HG02981 (cell line): ENCODE measurements at regions not wholly inside any gene's neighbourhood (a gene's known extent, or its start where the extent isn't known, plus 50 kb on each side); places are given as distances from the start of the nearest gene placed in this dataset.
"Not testable (repeated sequence)": the region's sequence is repeated elsewhere in the genome, so short reads cannot be mapped to it uniquely, and the experiment has no call there.

Experiments
- ATAC-seq: cut with Tn5 transposase; IDR thresholded peaks from one replicate; pipeline ENCODE4 v1.9.1; 2021; ENCODE audit warnings: mild to moderate bottlenecking, moderate library complexity; ENCODE audit not compliant: unreplicated experiment

GRCh38 chr15:62895139-62895866 lies 147.2 kb upstream of the TPM1 start:
- no peak for ATAC-seq

GRCh38 chr15:62895905-62896316 lies 146.6 kb upstream of the TPM1 start:
- ATAC-seq, result no peak

GRCh38 chr15:62896380-62896866 lies 146.1 kb upstream of the TPM1 start:
- no peak for ATAC-seq

- no peak for ATAC-seq
Observed at GRCh38 chr15:62896969-62897486, 145.5 kb upstream of the TPM1 start.

- ATAC-seq, result no peak
Observed at GRCh38 chr15:62897634-62898033, 144.9 kb upstream of the TPM1 start.

GRCh38 chr15:62899090-62899493 lies 143.5 kb upstream of the TPM1 start:
- no peak for ATAC-seq

- ATAC-seq, result no peak
Observed at GRCh38 chr15:62900071-62900802, 142.3 kb upstream of the TPM1 start.

- ATAC-seq, result no peak
Observed at GRCh38 chr15:62901087-62901486, 141.5 kb upstream of the TPM1 start.

- ATAC-seq, result no peak
Observed at GRCh38 chr15:62901909-62902546, 140.5 kb upstream of the TPM1 start.

GRCh38 chr15:62902821-62903220 lies 139.7 kb upstream of the TPM1 start:
- ATAC-seq, result no peak

- ATAC-seq, result no peak
Observed at GRCh38 chr15:62903437-62903836, 139.1 kb upstream of the TPM1 start.

GRCh38 chr15:62904041-62904910 lies 138.3 kb upstream of the TPM1 start:
- ATAC-seq, result no peak

GRCh38 chr15:62906627-62907026 lies 135.9 kb upstream of the TPM1 start:
- ATAC-seq, result no peak

GRCh38 chr15:62907275-62907674 lies 135.3 kb upstream of the TPM1 start:
- ATAC-seq, result no peak

- ATAC-seq, result not testable (repeated sequence)
Observed at GRCh38 chr15:62908341-62908740, 134.2 kb upstream of the TPM1 start.

GRCh38 chr15:62909257-62909656 lies 133.3 kb upstream of the TPM1 start:
- ATAC-seq, result no peak

- ATAC-seq, result no peak
Observed at GRCh38 chr15:62912282-62912681, 130.3 kb upstream of the TPM1 start.

- no peak for ATAC-seq
Observed at GRCh38 chr15:62912808-62913207, 129.7 kb upstream of the TPM1 start.

GRCh38 chr15:62913246-62913645 lies 129.3 kb upstream of the TPM1 start:
- no peak for ATAC-seq

GRCh38 chr15:62914461-62915079 lies 128.0 kb upstream of the TPM1 start:
- no peak for ATAC-seq
